Mucosa of descending colon (tissue), 3 donors: ENCODE measurements at regions not wholly inside any gene's neighbourhood (a gene's known extent, or its start where the extent isn't known, plus 50 kb on each side); places are given as distances from the start of the nearest gene placed in this dataset.

Source experiments
- ATAC-seq: fragments of 200-7000 bp; cut with Tn5 transposase; one replicate; pipeline ENCODE4 v1.9.1; 2020; ENCODE audit warnings: mild to moderate bottlenecking, moderate library complexity
- DNase-seq, 3 donors: peaks; one replicate each; pipeline ENCODE4 v3.0.0-alpha.2; 2020
- H3K36me3 ChIP-seq: fragments of 200-600 bp; one replicate; pipeline ENCODE4 v1.8.0; 2021; ENCODE audit warnings: low read depth, mild to moderate bottlenecking
- H3K4me1 ChIP-seq: fragments of 200-600 bp; one replicate; pipeline ENCODE4 v1.8.0; 2021; ENCODE audit warnings: low read depth, mild to moderate bottlenecking
- H3K4me3 ChIP-seq: fragments of 200-600 bp; one replicate; pipeline ENCODE4 v1.8.0; 2021; ENCODE audit warnings: mild to moderate bottlenecking
- H3K9me3 ChIP-seq: fragments of 200-600 bp; one replicate; pipeline ENCODE4 v1.8.0; 2021; ENCODE audit warnings: mild to moderate bottlenecking
- CTCF ChIP-seq: fragments of 200-600 bp; IDR thresholded peaks from one replicate; pipeline ENCODE4 v1.8.0; 2022; ENCODE audit warnings: antibody characterized with exemption, mild to moderate bottlenecking
- intact Hi-C, 2 donors: fragments of 100-400 bp; cut with DNase I in 1 of 2; cut with micrococcal nuclease in 1 of 2; formaldehyde crosslinking; loops; one replicate each; pipeline versions ENCODE4 v1.11.0 to v1.11.1; 2022; cut with DNase I, micrococcal nuclease
- donor health status: DM: no; HTN: no; CAD: no; lungs with moderate emphysema.
- donor health status: DM: no; HTN: no; CAD: no.
- donor health status: DM: no; HTN: yes; CAD: no.

- no peak for TF ChIP-seq CTCF
- DNase-seq (no peak), ATAC-seq (no peak)
- no peak overlapping the region for H3K4me3 ChIP-seq
- no peaks in the 10 kb centered on the region for H3K9me3 ChIP-seq
- H3K36me3 ChIP-seq: no peaks in the 10 kb centered on the region
- no peaks in the 10 kb centered on the region for H3K4me1 ChIP-seq
- intact Hi-C loops: no loop called here
These were observed 77.5 kb upstream of the FAM171A1 start for GRCh38 chr10:15448598-15448997.

- DNase-seq: no peak
- intact Hi-C loops: no loop called here
- H3K36me3 ChIP-seq: no peaks in the 10 kb centered on the region
These were observed 73.9 kb upstream of the FAM171A1 start for GRCh38 chr10:15445006-15445390.

GRCh38 chr10:15444105-15445005, 73.3 kb upstream of the FAM171A1 start:
- ATAC-seq (no peak), DNase-seq (no peak)
- no peak for TF ChIP-seq CTCF
- no peak overlapping the region for H3K4me3 ChIP-seq
- intact Hi-C loops: no loop called here
- no peaks in the 10 kb centered on the region for H3K9me3 ChIP-seq
- no peaks in the 10 kb centered on the region for H3K36me3 ChIP-seq
- no peaks in the 10 kb centered on the region for H3K4me1 ChIP-seq

More at GRCh38 chr10:15445006-15445390, 73.9 kb upstream of the FAM171A1 start:
- Histone ChIP-seq H3K4me1 (no peaks in the 10 kb centered on the region), H3K4me3 (no peak overlapping the region), H3K9me3 (no peaks in the 10 kb centered on the region)
- no peak for TF ChIP-seq CTCF
- ATAC-seq: no peak

- intact Hi-C loops: no loop called here
- Histone ChIP-seq H3K4me3 (no peak overlapping the region), H3K4me1 (no peaks in the 10 kb centered on the region), H3K36me3 (no peaks in the 10 kb centered on the region), H3K9me3 (no peaks in the 10 kb centered on the region)
- DNase-seq (no peak), ATAC-seq (no peak)
- TF ChIP-seq CTCF: no peak
These were observed 71.0 kb upstream of the FAM171A1 start for GRCh38 chr10:15442056-15442455.

GRCh38 chr10:15440204-15440711, 69.2 kb upstream of the FAM171A1 start:
- Histone ChIP-seq H3K36me3 (no peaks in the 10 kb centered on the region), H3K9me3 (no peaks in the 10 kb centered on the region), H3K4me3 (no peak overlapping the region), H3K4me1 (no peaks in the 10 kb centered on the region)
- DNase-seq (no peak), ATAC-seq (no peak)
- no peak for TF ChIP-seq CTCF
- intact Hi-C loops: no loop called here
